ENCODE measurements at regions not wholly inside any gene's neighbourhood (a gene's known extent, or its start where the extent isn't known, plus 50 kb on each side); places are given as distances from the start of the nearest gene placed in this dataset.

DNA sequence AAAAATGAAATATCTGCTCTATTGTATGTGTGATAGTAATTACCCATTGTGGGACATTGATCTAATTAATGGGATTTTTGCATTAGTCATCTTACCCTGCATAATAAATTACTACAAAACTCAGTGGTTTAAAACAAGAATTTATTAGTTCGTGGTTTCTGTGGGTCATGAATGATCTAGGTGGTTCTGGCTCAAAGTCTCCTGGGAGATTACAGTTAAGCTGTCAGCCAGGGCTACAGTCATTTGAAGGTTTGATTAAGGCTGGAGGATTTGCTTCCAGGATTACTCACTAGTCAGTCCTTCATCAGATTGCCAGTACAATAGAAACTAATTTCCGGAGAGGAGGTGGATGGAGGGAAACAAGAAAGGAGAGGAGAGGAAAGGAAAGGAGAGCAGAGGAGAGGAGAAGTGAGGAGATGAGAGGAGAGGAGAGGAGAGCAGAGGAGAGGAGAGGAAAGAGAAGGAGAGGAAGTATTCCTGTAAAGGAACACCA lies 60.4 kb upstream of the TNFSF4 start:
- TF ChIP-seq, protein P1, sequence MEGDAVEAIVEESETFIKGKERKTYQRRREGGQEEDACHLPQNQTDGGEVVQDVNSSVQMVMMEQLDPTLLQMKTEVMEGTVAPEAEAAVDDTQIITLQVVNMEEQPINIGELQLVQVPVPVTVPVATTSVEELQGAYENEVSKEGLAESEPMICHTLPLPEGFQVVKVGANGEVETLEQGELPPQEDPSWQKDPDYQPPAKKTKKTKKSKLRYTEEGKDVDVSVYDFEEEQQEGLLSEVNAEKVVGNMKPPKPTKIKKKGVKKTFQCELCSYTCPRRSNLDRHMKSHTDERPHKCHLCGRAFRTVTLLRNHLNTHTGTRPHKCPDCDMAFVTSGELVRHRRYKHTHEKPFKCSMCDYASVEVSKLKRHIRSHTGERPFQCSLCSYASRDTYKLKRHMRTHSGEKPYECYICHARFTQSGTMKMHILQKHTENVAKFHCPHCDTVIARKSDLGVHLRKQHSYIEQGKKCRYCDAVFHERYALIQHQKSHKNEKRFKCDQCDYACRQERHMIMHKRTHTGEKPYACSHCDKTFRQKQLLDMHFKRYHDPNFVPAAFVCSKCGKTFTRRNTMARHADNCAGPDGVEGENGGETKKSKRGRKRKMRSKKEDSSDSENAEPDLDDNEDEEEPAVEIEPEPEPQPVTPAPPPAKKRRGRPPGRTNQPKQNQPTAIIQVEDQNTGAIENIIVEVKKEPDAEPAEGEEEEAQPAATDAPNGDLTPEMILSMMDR (IDR thresholded peaks at IDR 0.05), result no peak
- no peak for TF ChIP-seq POLR2A (IDR thresholded peaks at IDR 0.05)

Data from adrenal gland (tissue), 5 donors.